DLD1 (cell line): ENCODE measurements at regions not wholly inside any gene's neighbourhood (a gene's known extent, or its start where the extent isn't known, plus 50 kb on each side); places are given as distances from the start of the nearest gene placed in this dataset.

Experiments
- in situ Hi-C: cut with HindIII; loops from 2 replicates; pipeline ENCODE4 v1.10.0; 2017; ENCODE audit warnings: low sequenced_read_pairs

GRCh38 chr4:152269448-152270191 is 266.3 kb downstream of the FBXW7 start:
- in situ Hi-C loops, result no loop called here

- in situ Hi-C loops, result no loop called here
Measured at GRCh38 chr4:152267811-152268210, 268.1 kb downstream of the FBXW7 start.

GRCh38 chr4:152266831-152267480 is 268.9 kb downstream of the FBXW7 start:
- in situ Hi-C loops, result no loop called here

GRCh38 chr4:152265149-152265621 is 270.7 kb downstream of the FBXW7 start:
- in situ Hi-C loops, result no loop called here

GRCh38 chr4:152264106-152264505 is 271.8 kb downstream of the FBXW7 start:
- in situ Hi-C loops, result no loop called here

- in situ Hi-C loops, result no loop called here
Measured at GRCh38 chr4:152259866-152260265, 276.0 kb downstream of the FBXW7 start.

GRCh38 chr4:152258804-152259708 is 276.8 kb downstream of the FBXW7 start:
- in situ Hi-C loops, result no loop called here

- in situ Hi-C loops, result no loop called here
Measured at GRCh38 chr4:152258391-152258790, 277.5 kb downstream of the FBXW7 start.

- in situ Hi-C loops, result no loop called here
Measured at GRCh38 chr4:152257601-152258066, 278.3 kb downstream of the FBXW7 start.

GRCh38 chr4:152256996-152257395 is 278.9 kb downstream of the FBXW7 start:
- in situ Hi-C loops, result no loop called here

GRCh38 chr4:152255437-152255836 is 280.5 kb downstream of the FBXW7 start:
- in situ Hi-C loops, result no loop called here

GRCh38 chr4:152248347-152248746 is 287.5 kb downstream of the FBXW7 start:
- in situ Hi-C loops, result no loop called here

GRCh38 chr4:152247271-152247975 is 288.5 kb downstream of the FBXW7 start:
- in situ Hi-C loops, result no loop called here

- in situ Hi-C loops, result no loop called here
Measured at GRCh38 chr4:152246659-152247058, 289.2 kb downstream of the FBXW7 start.

- in situ Hi-C loops, result no loop called here
Measured at GRCh38 chr4:152245680-152246079, 290.2 kb downstream of the FBXW7 start.

GRCh38 chr4:152244659-152245058 is 291.2 kb downstream of the FBXW7 start:
- in situ Hi-C loops, result no loop called here

- in situ Hi-C loops, result no loop called here
Measured at GRCh38 chr4:152243896-152244595, 291.8 kb downstream of the FBXW7 start.

- in situ Hi-C loops, result no loop called here
Measured at GRCh38 chr4:152243206-152243605, 292.7 kb downstream of the FBXW7 start.

GRCh38 chr4:152240232-152240631 is 295.7 kb downstream of the FBXW7 start:
- in situ Hi-C loops, result no loop called here

GRCh38 chr4:152239216-152239615 is 296.7 kb downstream of the FBXW7 start:
- in situ Hi-C loops, result no loop called here
